C4-2B (cell line): ENCODE measurements at regions not wholly inside any gene's neighbourhood (a gene's known extent, or its start where the extent isn't known, plus 50 kb on each side); places are given as distances from the start of the nearest gene placed in this dataset.

Experiments
- H3K27ac ChIP-seq: fragments of 450-650 bp; 2 replicates; pipeline ENCODE4 v1.5.1; 2017
- ZFX ChIP-seq: fragments of 450-650 bp; IDR thresholded peaks from 2 replicates; pipeline ENCODE4 v1.6.1; 2017
- TF ChIP-seq, protein P1 (sequence below): fragments of 450-650 bp; conservative IDR thresholded peaks from 2 replicates; pipeline ENCODE4 v1.5.1; 2017; ENCODE audit warnings: mild to moderate bottlenecking

GRCh38 chr13:50609011-50609410 is 234.5 kb downstream of the DLEU7 start:
- H3K27ac ChIP-seq, result no peak overlapping the region
- TF ChIP-seq, protein P1, sequence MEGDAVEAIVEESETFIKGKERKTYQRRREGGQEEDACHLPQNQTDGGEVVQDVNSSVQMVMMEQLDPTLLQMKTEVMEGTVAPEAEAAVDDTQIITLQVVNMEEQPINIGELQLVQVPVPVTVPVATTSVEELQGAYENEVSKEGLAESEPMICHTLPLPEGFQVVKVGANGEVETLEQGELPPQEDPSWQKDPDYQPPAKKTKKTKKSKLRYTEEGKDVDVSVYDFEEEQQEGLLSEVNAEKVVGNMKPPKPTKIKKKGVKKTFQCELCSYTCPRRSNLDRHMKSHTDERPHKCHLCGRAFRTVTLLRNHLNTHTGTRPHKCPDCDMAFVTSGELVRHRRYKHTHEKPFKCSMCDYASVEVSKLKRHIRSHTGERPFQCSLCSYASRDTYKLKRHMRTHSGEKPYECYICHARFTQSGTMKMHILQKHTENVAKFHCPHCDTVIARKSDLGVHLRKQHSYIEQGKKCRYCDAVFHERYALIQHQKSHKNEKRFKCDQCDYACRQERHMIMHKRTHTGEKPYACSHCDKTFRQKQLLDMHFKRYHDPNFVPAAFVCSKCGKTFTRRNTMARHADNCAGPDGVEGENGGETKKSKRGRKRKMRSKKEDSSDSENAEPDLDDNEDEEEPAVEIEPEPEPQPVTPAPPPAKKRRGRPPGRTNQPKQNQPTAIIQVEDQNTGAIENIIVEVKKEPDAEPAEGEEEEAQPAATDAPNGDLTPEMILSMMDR, result no peak
- TF ChIP-seq ZFX, result no peak

GRCh38 chr13:50610238-50610637 is 233.3 kb downstream of the DLEU7 start:
- no peak for TF ChIP-seq ZFX
- TF ChIP-seq, protein P1, result no peak
- no peak overlapping the region for H3K27ac ChIP-seq

GRCh38 chr13:50611117-50611781 is 232.2 kb downstream of the DLEU7 start:
- TF ChIP-seq ZFX, result no peak
- TF ChIP-seq, protein P1, result no peak
- H3K27ac ChIP-seq, result no peak overlapping the region

DNA sequence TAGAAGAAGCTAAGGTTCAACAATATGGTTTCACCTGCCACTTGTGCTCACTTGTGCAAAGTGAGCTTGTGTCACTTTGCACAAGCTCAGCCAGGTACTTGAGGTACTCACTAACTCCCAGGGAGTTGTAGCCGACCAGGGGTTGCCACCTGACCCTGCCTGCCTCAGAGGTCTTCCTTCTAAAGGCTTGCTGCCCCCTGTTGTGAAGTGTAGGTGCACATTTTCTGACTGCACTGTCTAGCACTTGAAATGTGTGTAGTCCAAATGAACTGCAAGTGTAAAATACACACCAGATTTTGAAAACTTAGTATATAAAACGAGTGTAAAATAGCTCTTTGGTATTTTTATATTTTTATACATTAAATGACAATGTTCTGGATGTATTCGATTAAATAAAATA is 230.8 kb downstream of the DLEU7 start:
- no peak for TF ChIP-seq ZFX
- TF ChIP-seq, protein P1, result no peak

GRCh38 chr13:50613356-50613831 is 230.1 kb downstream of the DLEU7 start:
- H3K27ac ChIP-seq, result no peak overlapping the region
- TF ChIP-seq ZFX, result no peak
- TF ChIP-seq, protein P1, result no peak

More for the DNA sequence above, 230.8 kb downstream of the DLEU7 start:
- no peak overlapping the region for H3K27ac ChIP-seq

- H3K27ac ChIP-seq, result no peak overlapping the region
- TF ChIP-seq ZFX, result no peak
- TF ChIP-seq, protein P1, result no peak
These were observed 228.3 kb downstream of the DLEU7 start for GRCh38 chr13:50615234-50615633.

- TF ChIP-seq, protein P1, result no peak
- no peak for TF ChIP-seq ZFX
- H3K27ac ChIP-seq, result no peak overlapping the region
These were observed 227.4 kb downstream of the DLEU7 start for GRCh38 chr13:50616101-50616500.
